ENCODE measurements at regions not wholly inside any gene's neighbourhood (a gene's known extent, or its start where the extent isn't known, plus 50 kb on each side); places are given as distances from the start of the nearest gene placed in this dataset.

GRCh38 chr12:62164036-62164435, 96.2 kb upstream of the USP15 start:
- no peaks in the 10 kb centered on the region for H3K36me3 ChIP-seq (replicated peaks)
- H3K27me3 ChIP-seq (replicated peaks): no peaks in the 10 kb centered on the region
- H3K27ac ChIP-seq: no peak overlapping the region
- TF ChIP-seq CTCF (IDR thresholded peaks at IDR 0.05; ENCODE audit: low read depth, low read length, missing control alignments): no peak
- DNase-seq: no peak
- no peak overlapping the region for H3K4me3 ChIP-seq (ENCODE audit: low read depth, low read length)
- in situ Hi-C loops (cut with HindIII; ENCODE audit: low pct_ligation_motif_present, low sequenced_read_pairs): no loop called here

- H3K27me3 ChIP-seq (replicated peaks): no peaks in the 10 kb centered on the region
- no peak for DNase-seq
- in situ Hi-C loops (cut with HindIII; ENCODE audit: low pct_ligation_motif_present, low sequenced_read_pairs): no loop called here
Measured at GRCh38 chr12:62166525-62166924, 93.7 kb upstream of the USP15 start.

GRCh38 chr12:62168411-62168810, 91.8 kb upstream of the USP15 start:
- Histone ChIP-seq H3K36me3 (replicated peaks) (no peaks in the 10 kb centered on the region), H3K4me3 (ENCODE audit: low read depth, low read length) (no peak overlapping the region), H3K27me3 (replicated peaks) (no peaks in the 10 kb centered on the region), H3K27ac (no peak overlapping the region)
- TF ChIP-seq CTCF (IDR thresholded peaks at IDR 0.05; ENCODE audit: low read depth, low read length, missing control alignments): no peak
- no peak for DNase-seq
- in situ Hi-C loops (cut with HindIII; ENCODE audit: low pct_ligation_motif_present, low sequenced_read_pairs): no loop called here

More at GRCh38 chr12:62166525-62166924, 93.7 kb upstream of the USP15 start:
- no peaks in the 10 kb centered on the region for H3K36me3 ChIP-seq (replicated peaks)
- no peak overlapping the region for H3K4me3 ChIP-seq (ENCODE audit: low read depth, low read length)
- TF ChIP-seq CTCF (IDR thresholded peaks at IDR 0.05; ENCODE audit: low read depth, low read length, missing control alignments): no peak
- no peak overlapping the region for H3K27ac ChIP-seq

GRCh38 chr12:62170241-62170640, 90.0 kb upstream of the USP15 start:
- Histone ChIP-seq H3K36me3 (replicated peaks) (no peaks in the 10 kb centered on the region), H3K27ac (no peak overlapping the region), H3K4me3 (ENCODE audit: low read depth, low read length) (no peak overlapping the region), H3K27me3 (replicated peaks) (no peaks in the 10 kb centered on the region)
- TF ChIP-seq CTCF (IDR thresholded peaks at IDR 0.05; ENCODE audit: low read depth, low read length, missing control alignments): no peak
- no peak for DNase-seq
- in situ Hi-C loops (cut with HindIII; ENCODE audit: low pct_ligation_motif_present, low sequenced_read_pairs): no loop called here

- Histone ChIP-seq H3K27ac (no peak overlapping the region), H3K27me3 (replicated peaks) (peaks cover 27% of the 10 kb centered on the region), H3K4me3 (ENCODE audit: low read depth, low read length) (peak overlapping the region; percentile 39), H3K36me3 (replicated peaks) (no peaks in the 10 kb centered on the region)
- no peak for TF ChIP-seq CTCF (IDR thresholded peaks at IDR 0.05; ENCODE audit: low read depth, low read length, missing control alignments)
- in situ Hi-C loops (cut with HindIII; ENCODE audit: low pct_ligation_motif_present, low sequenced_read_pairs): no loop called here
- no peak for DNase-seq
Measured at GRCh38 chr12:62190689-62191490, 69.3 kb upstream of the USP15 start.

Measured in brain microvascular endothelial cell (primary cell).